ENCODE measurements at regions not wholly inside any gene's neighbourhood (a gene's known extent, or its start where the extent isn't known, plus 50 kb on each side); places are given as distances from the start of the nearest gene placed in this dataset.

GRCh38 chr10:117662126-117662525 is 119.6 kb downstream of the EMX2 start:
- TF ChIP-seq CTCF (IDR thresholded peaks at IDR 0.05) (no peak), MYC (IDR thresholded peaks at IDR 0.05; ENCODE audit: borderline replicate concordance, low read length) (no peak), POLR2A (IDR thresholded peaks at IDR 0.05; ENCODE audit: low read length) (no peak), HOXA7 (CRISPR knock-in tag; IDR thresholded peaks at IDR 0.05) (no peak)

Measured in A549 (cell line).